GM12891 (cell line): ENCODE measurements at regions not wholly inside any gene's neighbourhood (a gene's known extent, or its start where the extent isn't known, plus 50 kb on each side); places are given as distances from the start of the nearest gene placed in this dataset.

Source experiments
- PAX5 ChIP-seq: IDR thresholded peaks from 2 replicates; pipeline ENCODE4 v1.6.1; 2011; ENCODE audit warnings: low read length, moderate library complexity, mild to moderate bottlenecking; ENCODE audit not compliant: insufficient read depth, severe bottlenecking
- POLR2A ChIP-seq: IDR thresholded peaks from 2 replicates; pipeline ENCODE4 v1.6.1; 2011; ENCODE audit warnings: low read depth, low read length, control low read depth
- POLR2AphosphoS5 ChIP-seq: IDR thresholded peaks from 2 replicates; pipeline ENCODE4 v1.6.1; 2011; ENCODE audit warnings: low read depth, low read length, control low read depth
- POU2F2 ChIP-seq: IDR thresholded peaks from 2 replicates; pipeline ENCODE4 v1.6.1; 2011; ENCODE audit warnings: low read depth, mild to moderate bottlenecking, control low read depth, low read length, moderate library complexity
- SPI1 ChIP-seq: IDR thresholded peaks from 2 replicates; pipeline ENCODE4 v1.6.1; 2011; ENCODE audit warnings: low read depth, low read length, control low read depth
- TAF1 ChIP-seq: IDR thresholded peaks from 2 replicates; pipeline ENCODE4 v1.6.1; 2011; ENCODE audit warnings: low read depth, low read length, control low read depth

- no peak for TF ChIP-seq POLR2A
- no peak for TF ChIP-seq TAF1
- TF ChIP-seq POLR2AphosphoS5 = no peak
- TF ChIP-seq POU2F2 = no peak
- no peak for TF ChIP-seq SPI1
- TF ChIP-seq PAX5 = no peak
Measured at GRCh38 chr6:149197482-149197881, 120.0 kb upstream of the TAB2 start.
